GM12892 (cell line): ENCODE measurements at regions not wholly inside any gene's neighbourhood (a gene's known extent, or its start where the extent isn't known, plus 50 kb on each side); places are given as distances from the start of the nearest gene placed in this dataset.

Experiments
- DNase-seq: peaks from one replicate; pipeline ENCODE4 v3.0.0; 2011; ENCODE audit not compliant: insufficient read length
- FAIRE-seq: peaks from 2 replicates; lab custom pipeline; 2011; peaks lifted over from hg19 to GRCh38; lab: Jason Lieb, UNC
- POLR2A ChIP-seq: IDR thresholded peaks from 2 replicates; pipeline ENCODE4 v1.6.1; 2011; ENCODE audit warnings: low read depth, low read length, control low read depth
- POLR2AphosphoS5 ChIP-seq: IDR thresholded peaks from 2 replicates; pipeline ENCODE4 v1.6.1; 2011; ENCODE audit warnings: low read depth, low read length, control low read depth
- TAF1 ChIP-seq: IDR thresholded peaks from 2 replicates; pipeline ENCODE4 v1.6.1; 2011; ENCODE audit warnings: low read depth, mild to moderate bottlenecking, control low read depth, low read length, borderline replicate concordance

GRCh38 chr1:87449348-87449963, 120.8 kb downstream of the LMO4 start:
- FAIRE-seq (peak; percentile 97), DNase-seq (peak; percentile 15)
- TF ChIP-seq POLR2A (peak; percentile 53; the same call in 1 of the 2 replicates), POLR2AphosphoS5 (peak; percentile 18; the same call in 1 of the 2 replicates), TAF1 (peak; percentile 19; the same call in 1 of the 2 replicates)

DNA sequence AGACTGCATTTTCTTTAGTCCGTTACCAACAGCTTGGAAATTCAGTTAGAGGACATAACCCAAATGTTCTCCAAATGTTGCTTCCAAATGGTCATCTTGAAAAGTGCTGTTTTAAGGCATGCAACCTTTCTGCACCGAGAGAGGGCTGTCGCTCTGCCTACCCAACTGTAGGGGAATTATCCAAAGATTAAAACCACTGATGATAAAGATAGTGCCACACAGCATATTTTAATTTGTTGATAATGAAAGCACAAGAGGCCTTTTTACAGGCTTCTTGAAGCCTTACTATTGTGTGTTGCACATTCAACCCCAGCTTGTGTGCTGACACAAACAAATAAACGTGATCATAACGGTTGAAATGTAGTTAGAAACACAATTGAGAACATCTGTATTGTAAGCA, 121.5 kb downstream of the LMO4 start:
- no peak for TF ChIP-seq POLR2A
- no peak for TF ChIP-seq POLR2AphosphoS5
- no peak for TF ChIP-seq TAF1

DNA sequence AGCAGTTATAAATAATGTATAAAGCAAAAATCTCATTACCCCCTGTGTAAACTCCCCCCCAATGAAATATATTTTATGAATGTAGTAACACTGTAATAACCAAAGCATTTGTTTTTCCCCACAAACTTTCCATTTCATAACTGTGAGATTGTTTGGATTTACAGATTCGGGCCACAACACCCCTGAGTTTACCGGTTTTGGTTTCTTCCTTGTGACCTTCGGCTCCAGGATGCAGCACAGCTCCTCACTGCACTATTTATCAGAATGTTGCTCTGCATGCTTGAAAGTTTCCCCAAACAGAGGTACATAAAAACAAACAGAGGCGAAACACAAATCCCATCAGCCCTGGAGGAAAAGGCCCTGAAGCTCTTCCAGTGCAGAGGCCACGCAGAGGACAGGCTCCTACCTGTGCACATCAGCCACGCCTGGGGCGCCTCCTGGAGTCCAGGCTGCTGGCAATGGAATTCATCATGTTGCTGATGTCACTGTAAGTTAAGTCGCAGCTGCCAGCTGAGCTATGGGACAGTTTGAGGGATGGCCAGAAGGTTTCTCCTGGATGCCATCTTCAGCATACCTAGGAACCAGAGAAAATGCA, 122.0 kb downstream of the LMO4 start:
- FAIRE-seq (peak; percentile 69), DNase-seq (no peak)

More for the DNA sequence above, 121.5 kb downstream of the LMO4 start:
- no peak for DNase-seq
- FAIRE-seq: no peak

DNA sequence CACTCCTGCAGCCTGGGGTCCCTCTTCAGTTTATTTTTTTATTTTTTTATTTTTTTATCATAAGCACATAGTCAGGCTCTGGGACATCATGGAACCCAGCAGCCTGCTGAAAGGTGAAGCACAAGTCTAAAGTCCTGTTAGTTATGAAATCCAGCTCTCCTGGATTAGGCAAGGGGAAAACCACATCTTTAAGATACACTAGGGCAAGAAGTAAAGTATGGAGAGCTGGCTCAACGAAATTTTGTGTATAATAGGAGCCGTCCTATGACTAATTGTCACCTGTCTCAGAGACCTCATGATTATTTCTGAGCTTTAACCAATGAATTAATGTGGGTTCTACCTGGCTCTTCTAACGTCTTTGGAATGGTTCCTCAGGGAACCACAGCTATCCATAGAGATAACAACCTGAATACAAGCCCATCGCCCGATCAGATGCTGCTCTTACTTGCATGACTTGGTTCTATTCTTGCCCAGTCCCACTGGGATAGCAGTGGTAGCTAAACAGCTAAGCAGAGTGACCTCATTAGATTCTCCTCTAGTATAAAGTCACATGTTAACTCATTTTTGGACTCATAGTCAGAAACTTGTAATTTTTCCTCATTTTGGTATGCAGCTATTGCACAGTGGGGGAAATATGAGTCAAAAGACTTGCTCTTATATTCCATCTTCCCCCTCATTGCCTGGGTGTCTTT, 122.7 kb downstream of the LMO4 start:
- FAIRE-seq (no peak), DNase-seq (no peak)
- TF ChIP-seq TAF1 (no peak), POLR2A (no peak), POLR2AphosphoS5 (no peak)

More for the DNA sequence above, 122.0 kb downstream of the LMO4 start:
- no peak for TF ChIP-seq POLR2AphosphoS5
- TF ChIP-seq POLR2A: no peak
- TF ChIP-seq TAF1: no peak

DNA sequence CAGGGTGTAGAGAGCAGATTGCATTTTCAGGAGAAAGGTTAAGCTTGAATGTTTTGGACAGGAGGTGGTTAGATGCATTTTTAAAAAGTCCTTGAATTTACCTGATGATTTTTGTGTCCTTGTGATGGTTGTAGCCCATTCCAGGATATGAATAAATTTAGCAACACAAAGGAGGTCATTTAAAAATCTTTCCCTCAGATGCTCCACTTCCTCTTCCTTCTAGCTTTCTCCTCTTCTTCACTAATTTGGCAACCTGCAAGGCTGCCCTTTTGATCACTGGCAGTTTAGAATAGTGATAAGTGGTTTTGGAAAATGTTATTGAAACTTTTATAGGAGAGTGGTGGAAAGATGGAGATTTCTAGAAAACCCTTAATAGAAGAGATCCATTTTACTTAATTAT, 124.0 kb downstream of the LMO4 start:
- TF ChIP-seq TAF1 (no peak), POLR2A (no peak), POLR2AphosphoS5 (no peak)
- DNase-seq (no peak), FAIRE-seq (no peak)

DNA sequence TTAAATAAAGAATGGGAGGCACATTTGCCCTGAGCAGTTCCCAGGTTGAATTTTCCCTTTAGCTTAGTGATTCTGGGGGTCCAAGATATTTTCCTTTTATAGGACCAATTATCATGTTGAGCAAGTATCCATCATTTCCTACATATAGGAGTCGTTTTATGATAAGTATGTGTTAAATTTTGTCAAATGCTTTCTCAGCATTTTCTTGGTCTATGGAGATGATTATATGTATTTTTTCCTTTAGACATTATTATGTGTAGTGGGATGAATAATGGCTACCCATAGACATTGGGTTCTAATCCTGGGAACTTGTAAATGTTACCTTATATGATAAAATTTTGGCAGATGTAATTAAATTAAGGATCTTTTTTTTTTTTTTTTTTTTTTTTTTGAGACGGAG, 128.7 kb downstream of the LMO4 start:
- no peak for TF ChIP-seq POLR2AphosphoS5
- TF ChIP-seq POLR2A: no peak
- TF ChIP-seq TAF1: no peak
- FAIRE-seq: no peak
- no peak for DNase-seq

DNA sequence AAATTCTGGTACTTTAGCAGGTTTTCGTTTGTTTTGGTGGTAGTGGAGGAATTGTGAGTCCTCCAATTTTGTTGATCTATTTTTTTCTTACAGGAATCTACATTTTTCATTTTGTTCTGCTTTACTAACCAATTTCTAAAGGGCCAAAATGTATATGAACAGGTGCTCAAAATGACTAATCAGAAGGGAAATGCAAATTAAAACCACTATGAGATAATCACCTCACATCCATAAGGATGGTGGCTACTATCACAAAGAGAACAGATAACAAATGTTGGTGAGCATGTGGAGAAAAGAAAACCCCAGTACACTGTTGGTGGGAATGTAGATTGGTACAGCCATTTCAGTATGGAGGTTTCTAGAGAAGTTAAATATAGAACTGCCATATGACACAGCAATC, 134.2 kb downstream of the LMO4 start:
- DNase-seq: no peak
- peak; percentile 27 for FAIRE-seq

GRCh38 chr1:87464022-87464490, 135.4 kb downstream of the LMO4 start:
- peak; percentile 65 for FAIRE-seq

More for the DNA sequence above, 134.2 kb downstream of the LMO4 start:
- TF ChIP-seq TAF1: no peak
- no peak for TF ChIP-seq POLR2A
- no peak for TF ChIP-seq POLR2AphosphoS5

GRCh38 chr1:87466621-87467020, 137.9 kb downstream of the LMO4 start:
- no peak for TF ChIP-seq POLR2AphosphoS5
- no peak for TF ChIP-seq POLR2A
- no peak for TF ChIP-seq TAF1
- no peak for FAIRE-seq
- DNase-seq: no peak

More at GRCh38 chr1:87464022-87464490, 135.4 kb downstream of the LMO4 start:
- DNase-seq: no peak
- TF ChIP-seq POLR2AphosphoS5: no peak
- TF ChIP-seq TAF1: no peak
- TF ChIP-seq POLR2A: no peak

- DNase-seq (no peak), FAIRE-seq (no peak)
- TF ChIP-seq POLR2A: no peak
- no peak for TF ChIP-seq TAF1
- TF ChIP-seq POLR2AphosphoS5: no peak
Measured at GRCh38 chr1:87472716-87473115, 144.0 kb downstream of the LMO4 start.

DNA sequence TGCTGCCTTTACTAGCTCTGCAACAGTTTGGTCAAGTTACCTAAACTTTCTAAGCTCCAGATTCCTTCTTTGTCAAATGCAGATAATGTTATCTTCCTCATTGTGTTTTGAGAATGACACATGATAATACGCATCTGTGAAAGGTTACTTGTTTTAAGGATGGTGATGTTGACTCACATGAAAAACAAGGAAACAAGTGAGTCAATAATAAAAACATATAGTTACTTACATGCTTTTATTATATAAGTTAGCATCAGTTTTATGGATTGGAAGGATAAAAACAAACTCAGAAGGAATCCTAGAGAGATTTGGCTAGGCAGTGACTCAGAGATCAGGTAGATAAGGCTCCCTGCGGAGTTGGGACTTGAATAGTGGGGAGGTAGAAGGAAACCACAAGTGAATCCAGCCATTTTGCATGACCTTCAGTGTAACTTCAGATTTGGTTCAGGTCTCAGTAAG, 144.6 kb downstream of the LMO4 start:
- DNase-seq (no peak), FAIRE-seq (no peak)
- TF ChIP-seq POLR2AphosphoS5: no peak
- no peak for TF ChIP-seq TAF1
- no peak for TF ChIP-seq POLR2A

DNA sequence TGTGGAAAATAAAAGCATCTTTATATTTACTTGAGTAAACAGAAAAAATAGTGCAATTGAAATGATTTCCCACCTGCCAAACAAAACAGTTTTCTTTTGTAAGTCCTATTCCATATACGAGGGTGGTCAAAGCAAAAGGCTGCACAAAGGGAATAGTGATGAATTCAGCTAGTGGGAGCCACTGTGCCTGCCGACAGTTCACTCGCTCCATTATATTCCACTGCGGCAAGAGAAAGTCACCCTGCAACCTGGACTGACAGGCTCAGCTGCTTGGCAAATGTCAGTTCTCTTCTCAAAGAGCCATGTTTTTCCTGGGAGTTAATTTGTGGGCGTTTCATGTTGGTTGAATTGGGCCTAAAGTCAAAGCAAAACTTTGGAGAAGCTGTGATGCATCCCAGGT, 145.4 kb downstream of the LMO4 start:
- FAIRE-seq (no peak), DNase-seq (no peak)
- TF ChIP-seq POLR2A (no peak), POLR2AphosphoS5 (no peak), TAF1 (no peak)

DNA sequence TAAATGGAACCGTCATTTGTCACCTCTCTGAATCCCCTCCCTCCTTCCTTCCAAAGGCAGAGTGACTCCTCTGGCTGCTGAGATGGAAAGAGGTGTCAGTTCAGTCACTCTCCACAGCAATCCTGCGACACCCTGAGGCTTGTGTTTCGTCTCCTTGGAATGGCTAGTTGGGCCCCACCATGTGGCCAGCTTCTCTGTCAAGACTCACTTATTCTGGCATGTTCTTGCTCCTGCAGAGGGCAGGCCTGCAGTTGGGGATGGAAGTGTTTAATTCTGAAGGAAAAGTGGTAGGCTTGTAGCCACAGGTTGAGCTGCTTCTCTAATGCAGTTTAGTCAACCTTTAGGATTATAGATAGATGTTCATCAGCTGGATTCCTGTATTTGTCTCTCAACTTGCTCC, 149.6 kb downstream of the LMO4 start:
- FAIRE-seq (no peak), DNase-seq (no peak)
- TF ChIP-seq POLR2AphosphoS5: no peak
- TF ChIP-seq POLR2A: no peak
- TF ChIP-seq TAF1: no peak
